PC-9 (cell line): ENCODE measurements at regions not wholly inside any gene's neighbourhood (a gene's known extent, or its start where the extent isn't known, plus 50 kb on each side); places are given as distances from the start of the nearest gene placed in this dataset.

Experiments used
- BruUV-seq: library from RNA; stranded (reverse); fragments of 400-500 nt; replicated peaks from 2 replicates; lab custom pipeline; 2021; lab: Mats Ljungman, UMichigan
- CTCF ChIA-PET: fragments of 300-600 bp; sonication (Branson Sonifier 250); formaldehyde crosslinking; loops from one replicate; lab custom pipeline; 2022; ENCODE audit warnings: antibody characterized with exemption; lab: Charles Lee
- POLR2A ChIA-PET: fragments of 300-600 bp; sonication (Branson Sonifier 250); formaldehyde crosslinking; loops from one replicate; lab custom pipeline; 2022; ENCODE audit warnings: antibody characterized with exemption; ENCODE audit not compliant: unreplicated experiment; lab: Charles Lee
- DNase-seq, 2 experiments: peaks; one replicate each; pipeline versions ENCODE4 v3.0.0 to v3.0.0-alpha.2; 2015 to 2022; ENCODE audit warnings: mixed read lengths in 1 of 2
- H2AFZ ChIP-seq: fragments of 200-600 bp; sonication (generic); 2 replicates; pipeline ENCODE4 v1.8.1; 2017; ENCODE audit warnings: antibody characterized with exemption
- H3F3A ChIP-seq: fragments of 200-600 bp; sonication (generic); 2 replicates; pipeline ENCODE4 v1.8.1; 2017; ENCODE audit warnings: antibody characterized with exemption, mild to moderate bottlenecking, low read depth; ENCODE audit not compliant: insufficient read depth
- H3K27ac ChIP-seq: fragments of 200-600 bp; sonication (generic); 2 replicates; pipeline ENCODE4 v1.6.1; 2016; ENCODE audit warnings: mixed run types
- H3K27me3 ChIP-seq: fragments of 200-600 bp; sonication (generic); 2 replicates; pipeline ENCODE4 v1.6.1; 2016; ENCODE audit warnings: low read depth, mixed run types; ENCODE audit not compliant: insufficient read depth
- H3K36me3 ChIP-seq: fragments of 200-600 bp; sonication (generic); 2 replicates; pipeline ENCODE4 v1.6.1; 2016; ENCODE audit warnings: low read depth, mixed run types
- H3K4me1 ChIP-seq: fragments of 200-600 bp; sonication (generic); replicated peaks from 2 replicates; pipeline ENCODE4 v1.6.1; 2016; ENCODE audit warnings: mixed run types; ENCODE audit not compliant: insufficient read depth
- H3K4me2 ChIP-seq: fragments of 200-600 bp; sonication (generic); 2 replicates; pipeline ENCODE4 v1.6.1; 2017; ENCODE audit warnings: mixed run types
- H3K4me3 ChIP-seq: fragments of 200-600 bp; sonication (generic); 2 replicates; pipeline ENCODE4 v1.6.1; 2016; ENCODE audit warnings: mixed run types
- H3K79me2 ChIP-seq: fragments of 200-600 bp; sonication (generic); 2 replicates; pipeline ENCODE4 v1.6.1; 2017; ENCODE audit warnings: low read depth, mixed run types
- H3K9me2 ChIP-seq: fragments of 200-600 bp; sonication (generic); 2 replicates; pipeline ENCODE4 v1.8.1; 2017; ENCODE audit warnings: mild to moderate bottlenecking; ENCODE audit not compliant: insufficient read depth
- H3K9me3 ChIP-seq: fragments of 200-600 bp; sonication (generic); 2 replicates; pipeline ENCODE4 v1.8.1; 2016; ENCODE audit warnings: low read depth; ENCODE audit not compliant: insufficient read depth
- H4K20me1 ChIP-seq: fragments of 200-600 bp; sonication (generic); 2 replicates; pipeline ENCODE4 v1.8.1; 2017; ENCODE audit not compliant: insufficient read depth
- CTCF ChIP-seq: fragments of 200-600 bp; sonication (generic); conservative IDR thresholded peaks from 2 replicates; pipeline ENCODE4 v1.6.1; 2017; ENCODE audit warnings: mixed run types, antibody characterized with exemption, mild to moderate bottlenecking, moderate library complexity
- EZH2 ChIP-seq: fragments of 200-600 bp; sonication (generic); IDR thresholded peaks from 2 replicates; pipeline ENCODE4 v1.8.0; 2017; ENCODE audit warnings: antibody characterized with exemption, low read depth
- intact Hi-C: fragments of 100-400 bp; cut with micrococcal nuclease; formaldehyde crosslinking; loops from one replicate; pipeline ENCODE4 v1.10.0; 2022; ENCODE audit not compliant: unreplicated experiment

- no peaks in the 10 kb centered on the region for H3K79me2 ChIP-seq
- no TSS peak for BruUV-seq
- no peaks in the 10 kb centered on the region for H4K20me1 ChIP-seq
- H3K4me2 ChIP-seq: no peak overlapping the region
- H3F3A ChIP-seq: no peaks in the 10 kb centered on the region
- H3K4me1 ChIP-seq: 0 out of 2 replicates have a peak, but pooled peaks cover 6% of the 10 kb centered on the region
- H3K4me3 ChIP-seq: no peak overlapping the region
- TF ChIP-seq EZH2 (no peak), CTCF (no peak)
- no peak overlapping the region for H3K27ac ChIP-seq
- H3K9me3 ChIP-seq: no peaks in the 10 kb centered on the region
- DNase-seq: no peak
- ChIA-PET CTCF (no interaction called here), POLR2A (no interaction called here)
- H3K27me3 ChIP-seq: no peaks in the 10 kb centered on the region
- no peaks in the 10 kb centered on the region for H3K9me2 ChIP-seq
- H2AFZ ChIP-seq: no peak overlapping the region
- H3K36me3 ChIP-seq: no peaks in the 10 kb centered on the region
- intact Hi-C loops: no loop called here
These were observed 766.1 kb upstream of the IGFBP3 start for GRCh38 chr7:46687203-46687602.

GRCh38 chr7:46685051-46685450, 764.0 kb upstream of the IGFBP3 start:
- DNase-seq: no peak
- no peaks in the 10 kb centered on the region for H3K36me3 ChIP-seq
- intact Hi-C loops: no loop called here
- ChIA-PET POLR2A (no interaction called here), CTCF (no interaction called here)
- H3K4me2 ChIP-seq: no peak overlapping the region
- BruUV-seq: no TSS peak
- no peak overlapping the region for H3K27ac ChIP-seq
- H3K27me3 ChIP-seq: no peaks in the 10 kb centered on the region
- H3F3A ChIP-seq: no peaks in the 10 kb centered on the region
- H3K9me2 ChIP-seq: no peaks in the 10 kb centered on the region
- no peaks in the 10 kb centered on the region for H3K9me3 ChIP-seq
- H3K4me3 ChIP-seq: no peak overlapping the region
- no peaks in the 10 kb centered on the region for H3K79me2 ChIP-seq
- 0 out of 2 replicates have a peak, but pooled peaks cover 6% of the 10 kb centered on the region for H3K4me1 ChIP-seq
- TF ChIP-seq CTCF (no peak), EZH2 (no peak)
- no peak overlapping the region for H2AFZ ChIP-seq
- H4K20me1 ChIP-seq: no peaks in the 10 kb centered on the region

GRCh38 chr7:46682836-46683624, 762.0 kb upstream of the IGFBP3 start:
- no peaks in the 10 kb centered on the region for H3K9me3 ChIP-seq
- POLR2A ChIA-PET: interaction anchor here (0.7 to 0.8 kb wide), 2 partner anchors 114 to 124 kb away, joined by 3 to 4 read pairs; no protein-coding TSS in a partner anchor
- no peak overlapping the region for H3K4me2 ChIP-seq
- no peaks in the 10 kb centered on the region for H4K20me1 ChIP-seq
- CTCF ChIA-PET: no interaction called here
- DNase-seq: peak in 1 of 2 experiments; percentile 36
- no peak overlapping the region for H3K27ac ChIP-seq
- no peaks in the 10 kb centered on the region for H3K36me3 ChIP-seq
- H3F3A ChIP-seq: no peaks in the 10 kb centered on the region
- H3K4me3 ChIP-seq: no peak overlapping the region
- H2AFZ ChIP-seq: 0 out of 2 replicates have a peak overlapping the region, but pooled peaks have one; percentile 35
- no peaks in the 10 kb centered on the region for H3K27me3 ChIP-seq
- intact Hi-C loops: no loop called here
- no peak for TF ChIP-seq EZH2
- no peak for TF ChIP-seq CTCF
- no TSS peak for BruUV-seq
- no peaks in the 10 kb centered on the region for H3K9me2 ChIP-seq
- H3K4me1 ChIP-seq: 0 out of 2 replicates have a peak, but pooled peaks cover 6% of the 10 kb centered on the region
- H3K79me2 ChIP-seq: no peaks in the 10 kb centered on the region
